IMR-90 (cell line): ENCODE measurements at regions not wholly inside any gene's neighbourhood (a gene's known extent, or its start where the extent isn't known, plus 50 kb on each side); places are given as distances from the start of the nearest gene placed in this dataset.

Experiments used
- ATAC-seq: fragments of 200-7000 bp; cut with Tn5 transposase; 2 replicates; pipeline ENCODE4 v1.9.1; 2020; ENCODE audit warnings: low read depth, mild to moderate bottlenecking, moderate library complexity
- BruUV-seq: library from RNA; stranded (reverse); fragments of 400-500 nt; replicated peaks from 2 replicates; lab custom pipeline; 2021; lab: Mats Ljungman, UMichigan
- CTCF ChIA-PET: fragments of 300-600 bp; formaldehyde crosslinking; extraction: SDS; loops from one replicate; lab custom pipeline; 2021; ENCODE audit warnings: antibody characterized with exemption; lab: Yijun Ruan, JAX
- POLR2A ChIA-PET: fragments of 300-600 bp; sonication (Branson Sonifier 250); formaldehyde crosslinking; loops from one replicate; lab custom pipeline; 2022; ENCODE audit warnings: antibody characterized with exemption; ENCODE audit not compliant: unreplicated experiment; lab: Charles Lee
- DNase-seq: peaks from one replicate; pipeline ENCODE4 v3.0.0; 2013
- H2AFZ ChIP-seq: replicated peaks from 2 replicates; pipeline ENCODE3; 2013; ENCODE audit warnings: low read length, mild to moderate bottlenecking; ENCODE audit not compliant: poor library complexity
- H2AK5ac ChIP-seq: 2 replicates; pipeline ENCODE4 v1.6.1; 2013; ENCODE audit warnings: low read depth, low read length, inconsistent platforms
- H2AK9ac ChIP-seq: replicated peaks from 2 replicates; pipeline ENCODE3; 2013; ENCODE audit warnings: mild to moderate bottlenecking, low read depth, low read length, moderate library complexity; ENCODE audit not compliant: poor library complexity
- H2BK120ac ChIP-seq: 2 replicates; pipeline ENCODE4 v1.6.1; 2013; ENCODE audit warnings: low read depth, low read length, inconsistent platforms
- H2BK15ac ChIP-seq: 3 replicates; pipeline ENCODE4 v1.6.1; 2013; ENCODE audit warnings: low read depth, low read length, inconsistent platforms
- H2BK20ac ChIP-seq: 2 replicates; pipeline ENCODE4 v1.6.1; 2013; ENCODE audit warnings: low read depth, mild to moderate bottlenecking, inconsistent platforms, low read length, moderate library complexity
- H2BK5ac ChIP-seq: 2 replicates; pipeline ENCODE4 v1.6.1; 2013; ENCODE audit warnings: mild to moderate bottlenecking, low read depth, low read length, inconsistent platforms; ENCODE audit not compliant: poor library complexity, severe bottlenecking
- H3K14ac ChIP-seq: replicated peaks from 2 replicates; pipeline ENCODE4 v1.6.1; 2013; ENCODE audit warnings: low read depth, low read length, inconsistent platforms
- H3K18ac ChIP-seq: 2 replicates; pipeline ENCODE4 v1.6.1; 2013; ENCODE audit warnings: low read depth, low read length, control low read depth
- H3K23ac ChIP-seq: 2 replicates; pipeline ENCODE4 v1.6.1; 2013; ENCODE audit warnings: low read depth, low read length, inconsistent platforms
- H3K27ac ChIP-seq: 2 replicates; pipeline ENCODE4 v1.5.1; 2013; ENCODE audit warnings: mild to moderate bottlenecking, control low read depth, low read length; ENCODE audit not compliant: insufficient read depth
- H3K27me3 ChIP-seq: 2 replicates; pipeline ENCODE4 v1.6.1; 2013; ENCODE audit warnings: low read length; ENCODE audit not compliant: control insufficient read depth, insufficient read depth
- H3K36me3 ChIP-seq: 2 replicates; pipeline ENCODE4 v1.6.1; 2013; ENCODE audit warnings: low read length, mixed read lengths; ENCODE audit not compliant: control insufficient read depth, insufficient read depth
- H3K4ac ChIP-seq: 2 replicates; pipeline ENCODE4 v1.6.1; 2013; ENCODE audit warnings: low read depth, low read length, inconsistent platforms
- H3K4me1 ChIP-seq: 2 replicates; pipeline ENCODE4 v1.6.1; 2013; ENCODE audit warnings: low read length, mixed read lengths; ENCODE audit not compliant: control insufficient read depth, insufficient read depth
- H3K4me2 ChIP-seq: 2 replicates; pipeline ENCODE4 v1.6.1; 2013; ENCODE audit warnings: low read depth, mild to moderate bottlenecking, control low read depth, low read length, moderate library complexity
- H3K4me3 ChIP-seq: 2 replicates; pipeline ENCODE4 v1.5.1; 2013; ENCODE audit warnings: low read depth, mild to moderate bottlenecking, control low read depth, low read length, moderate library complexity; ENCODE audit not compliant: insufficient read depth
- H3K56ac ChIP-seq: 2 replicates; pipeline ENCODE4 v1.6.1; 2013; ENCODE audit warnings: low read length, inconsistent platforms; ENCODE audit not compliant: insufficient read depth; ENCODE audit errors: extremely low read depth
- H3K79me1 ChIP-seq, 2 experiments: 2 replicates each; pipeline ENCODE4 v1.6.1; 2013; ENCODE audit warnings: low read length in 2 of 2, inconsistent platforms in 1 of 2, low read depth in 1 of 2
- H3K9ac ChIP-seq: 2 replicates; pipeline ENCODE4 v1.6.1; 2013; ENCODE audit warnings: low read depth, low read length, control low read depth
- H3K9me1 ChIP-seq: 2 replicates; pipeline ENCODE4 v1.6.1; 2013; ENCODE audit warnings: low read length, inconsistent platforms; ENCODE audit not compliant: insufficient read depth
- H3K9me3 ChIP-seq: 2 replicates; pipeline ENCODE4 v1.6.1; 2013; ENCODE audit warnings: low read length; ENCODE audit not compliant: control insufficient read depth, insufficient read depth
- H4K20me1 ChIP-seq: 2 replicates; pipeline ENCODE4 v1.6.1; 2013; ENCODE audit warnings: low read length, inconsistent platforms; ENCODE audit not compliant: insufficient read depth
- H4K5ac ChIP-seq: 2 replicates; pipeline ENCODE4 v1.6.1; 2013; ENCODE audit warnings: mild to moderate bottlenecking, low read depth, low read length, control low read depth
- H4K8ac ChIP-seq, 2 experiments: 2 replicates each; pipeline ENCODE4 v1.6.1; 2013; ENCODE audit warnings: low read depth in 2 of 2, low read length in 2 of 2, control low read depth in 1 of 2, inconsistent platforms in 1 of 2
- H4K91ac ChIP-seq: 2 replicates; pipeline ENCODE4 v1.6.1; 2013; ENCODE audit warnings: low read depth, low read length, inconsistent platforms; ENCODE audit not compliant: insufficient read depth
- BHLHE40 ChIP-seq: fragments of 150-350 bp; IDR thresholded peaks from 2 replicates; pipeline ENCODE4 v1.6.1; 2016; ENCODE audit warnings: mild to moderate bottlenecking, low read depth, low read length
- CEBPB ChIP-seq: IDR thresholded peaks from 2 replicates; pipeline ENCODE4 v1.6.1; 2012; ENCODE audit warnings: low read depth, low read length, improper control_type of control experiment
- CHD1 ChIP-seq: IDR thresholded peaks from 2 replicates; pipeline ENCODE4 v1.6.1; 2012; ENCODE audit warnings: low read depth, low read length, improper control_type of control experiment
- FOS ChIP-seq: fragments of 150-350 bp; IDR thresholded peaks from 2 replicates; pipeline ENCODE4 v1.6.1; 2016; ENCODE audit warnings: low read depth, low read length
- MAFK ChIP-seq: IDR thresholded peaks from 2 replicates; pipeline ENCODE4 v1.6.1; 2012; ENCODE audit warnings: low read depth, low read length, improper control_type of control experiment
- MAZ ChIP-seq: IDR thresholded peaks from 2 replicates; pipeline ENCODE4 v1.6.1; 2012; ENCODE audit warnings: low read depth, mild to moderate bottlenecking, low read length, improper control_type of control experiment, moderate library complexity, borderline replicate concordance
- MXI1 ChIP-seq: IDR thresholded peaks from 2 replicates; pipeline ENCODE4 v1.6.1; 2012; ENCODE audit warnings: low read depth, mild to moderate bottlenecking, low read length, moderate library complexity, borderline replicate concordance
- NFE2L2 ChIP-seq: fragments of 150-350 bp; IDR thresholded peaks from 2 replicates; pipeline ENCODE4 v1.6.1; 2016; ENCODE audit warnings: low read depth, mild to moderate bottlenecking, low read length
- POLR2A ChIP-seq: IDR thresholded peaks from 2 replicates; pipeline ENCODE4 v1.6.1; 2012; ENCODE audit warnings: mild to moderate bottlenecking, low read depth, low read length
- RAD21 ChIP-seq: IDR thresholded peaks from 2 replicates; pipeline ENCODE4 v1.6.1; 2012; ENCODE audit warnings: low read length, improper control_type of control experiment
- RCOR1 ChIP-seq: IDR thresholded peaks from 2 replicates; pipeline ENCODE4 v1.6.1; 2012; ENCODE audit warnings: mild to moderate bottlenecking, low read length, improper control_type of control experiment; ENCODE audit not compliant: insufficient replicate concordance
- RFX5 ChIP-seq: IDR thresholded peaks from 2 replicates; pipeline ENCODE4 v1.8.0; 2012; ENCODE audit warnings: low read depth, mild to moderate bottlenecking, low read length, moderate library complexity
- SMC3 ChIP-seq: fragments of 150-350 bp; IDR thresholded peaks from 2 replicates; pipeline ENCODE4 v1.6.1; 2016; ENCODE audit warnings: low read depth, mild to moderate bottlenecking, antibody characterized with exemption, low read length, moderate library complexity
- WGBS, 2 experiments: methylation state at CpG; one replicate each; pipeline versions ENCODE4 v1.1.5 to v1.1.7; 2013; ENCODE audit warnings: missing lambda C conversion rate in 2 of 2; ENCODE audit not compliant: insufficient read length in 1 of 2; ENCODE audit errors: extremely low coverage in 2 of 2; 5-methylcytosine and 5-hydroxymethylcytosine counted together
- dilution Hi-C: fragments of 300-500 bp; cut with HindIII; formaldehyde crosslinking; loops from one replicate; pipeline ENCODE4 v1.14.3; 2018; ENCODE audit warnings: low sequenced_read_pairs; ENCODE audit not compliant: unreplicated experiment
- in situ Hi-C: fragments of 300-500 bp; cut with MboI; formaldehyde crosslinking; loops from 3 replicates; pipeline ENCODE4 v1.14.3; 2019; ENCODE audit warnings: low sequenced_read_pairs, inconsistent platforms, mixed read lengths
- intact Hi-C: fragments of 100-400 bp; cut with micrococcal nuclease; formaldehyde crosslinking; loops from 2 replicates; pipeline ENCODE4 v1.10.0; 2022
- TF ChIP-seq, protein P1 (sequence below): fragments of 150-350 bp; IDR thresholded peaks from 2 replicates; pipeline ENCODE4 v1.6.1; 2016; ENCODE audit warnings: low read depth, mild to moderate bottlenecking, low read length, moderate library complexity, borderline replicate concordance
- TF ChIP-seq, protein P2 (sequence below): conservative IDR thresholded peaks from 2 replicates; pipeline ENCODE4 v1.5.1; 2012; ENCODE audit warnings: mild to moderate bottlenecking, low read depth, low read length, improper control_type of control experiment
- TF ChIP-seq, protein P3 (sequence below): fragments of 150-350 bp; IDR thresholded peaks from 2 replicates; pipeline ENCODE4 v1.6.1; 2017; ENCODE audit warnings: mild to moderate bottlenecking, antibody characterized with exemption, low read length, low read depth

DNA sequence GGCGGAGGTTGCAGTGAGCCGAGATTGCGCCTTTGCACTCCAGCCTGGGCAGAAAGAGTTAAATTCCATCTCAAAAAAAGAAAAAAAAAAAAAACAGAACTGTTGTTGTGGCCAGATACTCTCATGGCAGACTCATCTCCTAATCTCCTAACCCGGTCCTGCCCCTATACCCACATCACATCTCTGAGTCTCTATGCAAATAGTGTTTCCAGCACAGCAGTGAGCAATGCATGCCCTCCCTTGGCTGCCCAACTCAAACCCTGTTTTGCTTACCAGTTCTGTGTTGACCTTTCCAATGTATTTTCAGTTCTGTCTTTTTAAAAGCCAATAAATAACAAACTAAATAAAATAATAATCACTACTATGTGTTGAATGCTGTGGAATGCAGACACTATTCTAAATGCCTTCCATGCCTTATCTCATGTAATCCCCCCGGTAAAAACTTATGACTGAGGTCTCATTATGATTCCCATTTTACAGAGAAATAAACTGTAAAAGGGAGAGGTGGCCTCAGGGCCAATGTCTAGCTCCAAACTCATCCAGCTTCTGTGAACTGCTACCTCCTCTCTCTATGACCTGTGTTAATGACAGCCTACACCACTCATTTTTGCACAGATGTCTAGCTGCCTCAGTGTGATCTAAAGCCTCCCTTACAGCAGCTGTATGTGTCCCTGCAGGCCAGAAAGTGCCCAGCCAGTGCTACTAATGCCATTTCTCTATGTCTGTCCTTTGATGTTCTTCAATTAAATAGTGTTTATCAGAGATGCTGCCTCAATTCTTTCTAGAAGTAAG, 289.8 kb downstream of the HS3ST3B1 start:
- Histone ChIP-seq H2BK120ac (no peak overlapping the region), H2AK5ac (no peak overlapping the region), H3K18ac (no peak overlapping the region), H2AK9ac (no peak overlapping the region), H3K4me3 (no peak overlapping the region), H3K23ac (no peak overlapping the region), H3K4me1 (no peaks in the 10 kb centered on the region), H3K4ac (no peak overlapping the region), H2BK20ac (no peak overlapping the region), H3K56ac (no peak overlapping the region), H3K79me1 (no peaks in the 10 kb centered on the region), H2AFZ (no peak overlapping the region), H4K8ac (no peak overlapping the region), H3K27ac (no peak overlapping the region), H3K9ac (no peak overlapping the region), H3K27me3 (peaks cover 7% of the 10 kb centered on the region), H2BK5ac (no peak overlapping the region), H4K20me1 (no peaks in the 10 kb centered on the region), H4K5ac (no peak overlapping the region), H3K14ac (no peak overlapping the region), H4K91ac (no peak overlapping the region), H3K9me1 (no peaks in the 10 kb centered on the region), H3K36me3 (no peaks in the 10 kb centered on the region), H3K9me3 (no peaks in the 10 kb centered on the region), H2BK15ac (no peak overlapping the region), H3K4me2 (no peak overlapping the region)
- TF ChIP-seq SMC3 = no peak
- no peak for TF ChIP-seq MXI1
- no peak for TF ChIP-seq FOS
- TF ChIP-seq NFE2L2 = no peak
- TF ChIP-seq, protein P1, sequence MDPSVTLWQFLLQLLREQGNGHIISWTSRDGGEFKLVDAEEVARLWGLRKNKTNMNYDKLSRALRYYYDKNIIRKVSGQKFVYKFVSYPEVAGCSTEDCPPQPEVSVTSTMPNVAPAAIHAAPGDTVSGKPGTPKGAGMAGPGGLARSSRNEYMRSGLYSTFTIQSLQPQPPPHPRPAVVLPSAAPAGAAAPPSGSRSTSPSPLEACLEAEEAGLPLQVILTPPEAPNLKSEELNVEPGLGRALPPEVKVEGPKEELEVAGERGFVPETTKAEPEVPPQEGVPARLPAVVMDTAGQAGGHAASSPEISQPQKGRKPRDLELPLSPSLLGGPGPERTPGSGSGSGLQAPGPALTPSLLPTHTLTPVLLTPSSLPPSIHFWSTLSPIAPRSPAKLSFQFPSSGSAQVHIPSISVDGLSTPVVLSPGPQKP = no peak
- TF ChIP-seq RFX5 = no peak
- no peak for TF ChIP-seq CEBPB
- no peak for TF ChIP-seq POLR2A
- TF ChIP-seq, protein P2, sequence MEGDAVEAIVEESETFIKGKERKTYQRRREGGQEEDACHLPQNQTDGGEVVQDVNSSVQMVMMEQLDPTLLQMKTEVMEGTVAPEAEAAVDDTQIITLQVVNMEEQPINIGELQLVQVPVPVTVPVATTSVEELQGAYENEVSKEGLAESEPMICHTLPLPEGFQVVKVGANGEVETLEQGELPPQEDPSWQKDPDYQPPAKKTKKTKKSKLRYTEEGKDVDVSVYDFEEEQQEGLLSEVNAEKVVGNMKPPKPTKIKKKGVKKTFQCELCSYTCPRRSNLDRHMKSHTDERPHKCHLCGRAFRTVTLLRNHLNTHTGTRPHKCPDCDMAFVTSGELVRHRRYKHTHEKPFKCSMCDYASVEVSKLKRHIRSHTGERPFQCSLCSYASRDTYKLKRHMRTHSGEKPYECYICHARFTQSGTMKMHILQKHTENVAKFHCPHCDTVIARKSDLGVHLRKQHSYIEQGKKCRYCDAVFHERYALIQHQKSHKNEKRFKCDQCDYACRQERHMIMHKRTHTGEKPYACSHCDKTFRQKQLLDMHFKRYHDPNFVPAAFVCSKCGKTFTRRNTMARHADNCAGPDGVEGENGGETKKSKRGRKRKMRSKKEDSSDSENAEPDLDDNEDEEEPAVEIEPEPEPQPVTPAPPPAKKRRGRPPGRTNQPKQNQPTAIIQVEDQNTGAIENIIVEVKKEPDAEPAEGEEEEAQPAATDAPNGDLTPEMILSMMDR = no peak
- TF ChIP-seq, protein P3, sequence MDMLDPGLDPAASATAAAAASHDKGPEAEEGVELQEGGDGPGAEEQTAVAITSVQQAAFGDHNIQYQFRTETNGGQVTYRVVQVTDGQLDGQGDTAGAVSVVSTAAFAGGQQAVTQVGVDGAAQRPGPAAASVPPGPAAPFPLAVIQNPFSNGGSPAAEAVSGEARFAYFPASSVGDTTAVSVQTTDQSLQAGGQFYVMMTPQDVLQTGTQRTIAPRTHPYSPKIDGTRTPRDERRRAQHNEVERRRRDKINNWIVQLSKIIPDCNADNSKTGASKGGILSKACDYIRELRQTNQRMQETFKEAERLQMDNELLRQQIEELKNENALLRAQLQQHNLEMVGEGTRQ = no peak
- TF ChIP-seq BHLHE40 = no peak
- TF ChIP-seq RAD21 = no peak
- TF ChIP-seq MAZ = no peak
- TF ChIP-seq RCOR1 = no peak
- no peak for TF ChIP-seq MAFK
- no peak for TF ChIP-seq CHD1
- dilution Hi-C loops (no loop called here), intact Hi-C loops (no loop called here), in situ Hi-C loops (no loop called here)
- ChIA-PET POLR2A (no interaction called here), CTCF (no interaction called here)
- no CpG with 5 or more reads among the region's 5 CpGs for WGBS, 2 experiments
- DNase-seq = no peak
- no peak for ATAC-seq
- no TSS peak for BruUV-seq
